GM19324 (cell line): ENCODE measurements at regions not wholly inside any gene's neighbourhood (a gene's known extent, or its start where the extent isn't known, plus 50 kb on each side); places are given as distances from the start of the nearest gene placed in this dataset.
A peak's percentile ranks its signal among the peaks of the same experiment; 100 is the strongest.

ENCODE experiments used
- ATAC-seq: cut with Tn5 transposase; IDR thresholded peaks from one replicate; pipeline ENCODE4 v1.9.1; 2021; ENCODE audit warnings: mild to moderate bottlenecking, moderate library complexity; ENCODE audit not compliant: unreplicated experiment, low FRiP score

- ATAC-seq: no peak
Measured at GRCh38 chr9:105173826-105174225, 70.6 kb upstream of the SLC44A1 start.

DNA sequence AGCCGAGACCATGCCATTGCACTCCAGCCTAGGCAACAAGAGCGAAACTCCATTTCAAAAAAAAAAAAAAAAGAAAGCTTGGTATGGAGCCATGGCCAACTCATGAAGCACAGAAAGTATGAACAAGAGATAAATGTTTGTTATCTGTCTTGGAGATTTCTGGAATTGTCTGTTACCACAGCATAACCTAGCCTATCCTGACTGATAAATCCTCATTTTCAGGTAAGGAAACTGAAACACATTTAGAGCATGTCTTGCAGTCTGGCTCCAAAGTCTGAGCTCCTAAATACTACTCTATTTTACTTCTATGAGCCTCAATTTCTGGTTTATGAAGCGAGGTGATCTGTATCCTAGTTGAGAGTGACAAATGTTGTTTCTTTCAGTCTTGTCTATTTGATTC lies 68.3 kb upstream of the SLC44A1 start:
- no peak for ATAC-seq

DNA sequence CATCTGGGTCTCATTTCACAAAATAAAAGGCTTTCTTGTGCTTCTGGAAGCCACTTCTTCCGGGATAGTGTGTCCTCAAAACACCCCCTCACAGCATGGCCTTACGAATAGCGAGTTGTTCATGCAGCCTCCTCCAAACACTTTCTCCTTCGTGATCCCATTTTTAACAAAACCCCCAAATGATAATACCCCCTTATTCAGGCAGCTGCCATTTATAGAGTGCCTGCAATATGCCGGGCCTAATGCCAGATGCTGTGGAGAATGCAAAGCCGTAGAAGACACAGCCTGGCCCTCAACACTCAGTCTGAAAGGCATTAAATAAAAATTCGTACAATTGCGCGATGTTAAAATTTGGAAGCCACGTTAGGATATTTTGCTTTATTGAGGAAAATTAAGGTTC lies 66.4 kb upstream of the SLC44A1 start:
- ATAC-seq: no peak

GRCh38 chr9:105187781-105188180 lies 56.7 kb upstream of the SLC44A1 start:
- ATAC-seq: no peak

DNA sequence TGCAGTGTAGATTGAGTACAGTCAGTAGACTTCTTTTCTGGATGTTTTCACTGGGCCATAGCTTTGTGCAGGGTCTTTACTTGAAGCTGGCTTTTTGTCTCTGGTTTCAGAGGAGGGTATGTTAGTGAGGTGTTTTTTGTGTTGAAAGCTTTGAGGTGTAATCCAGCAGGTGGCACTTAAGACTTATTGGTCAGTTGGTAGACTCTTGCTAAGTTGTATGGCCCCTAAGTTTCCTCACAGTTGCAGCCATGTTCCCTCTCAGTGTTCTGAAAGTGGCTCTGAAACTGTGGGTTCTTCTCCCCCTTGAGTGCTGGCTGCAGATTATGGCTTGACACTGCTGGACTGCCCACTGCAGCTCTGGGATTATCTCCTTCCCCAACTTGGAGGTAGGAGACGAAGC lies 55.7 kb upstream of the SLC44A1 start:
- peak; percentile 38 for ATAC-seq

DNA sequence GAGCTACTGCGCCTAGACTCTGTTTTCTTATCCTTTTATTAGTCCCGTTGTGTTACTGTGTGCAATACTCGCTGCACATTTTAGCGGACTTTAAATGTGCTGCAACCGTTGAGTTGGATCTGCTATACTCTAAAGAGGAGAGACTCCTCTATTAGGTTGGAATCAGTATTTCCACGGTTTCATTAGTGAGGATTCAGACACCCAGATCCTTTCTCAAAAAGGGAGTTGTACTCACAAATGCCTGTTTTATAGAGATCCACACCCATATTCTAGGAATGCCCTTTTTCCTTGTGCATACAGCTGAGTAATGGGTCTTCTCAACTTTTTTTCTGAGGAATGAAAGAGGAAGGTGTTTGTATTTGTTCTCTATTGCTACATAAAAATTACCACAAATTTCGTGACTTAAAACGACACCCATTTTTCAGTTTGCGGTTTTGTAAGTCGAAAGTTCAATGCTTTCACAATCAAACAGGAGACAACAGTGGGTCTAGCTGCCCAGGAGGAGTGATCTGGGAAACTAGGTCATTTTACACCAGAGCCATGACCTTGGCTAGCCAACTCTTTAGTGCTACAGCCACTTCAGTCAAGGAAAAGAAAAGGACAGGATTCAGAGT lies 52.8 kb upstream of the SLC44A1 start:
- no peak for ATAC-seq

DNA sequence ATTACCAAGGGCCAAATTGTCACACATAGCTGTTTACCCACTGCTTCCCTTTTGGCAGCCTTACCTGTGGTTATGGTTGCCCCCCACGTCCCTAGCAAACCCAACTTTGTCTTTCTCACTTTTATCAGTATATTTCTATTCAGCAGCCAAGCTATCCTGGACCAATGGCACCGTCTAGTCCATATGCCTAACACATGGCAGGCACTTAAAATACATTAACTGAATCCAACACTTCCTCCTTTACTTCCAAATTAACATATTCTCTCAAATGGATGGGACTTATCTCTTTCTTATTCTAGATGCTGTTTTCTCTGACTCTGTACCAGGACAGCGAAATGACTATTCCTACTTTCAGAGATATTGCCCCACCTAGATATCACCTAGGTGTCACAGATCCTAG lies 50.9 kb upstream of the SLC44A1 start:
- ATAC-seq: no peak

DNA sequence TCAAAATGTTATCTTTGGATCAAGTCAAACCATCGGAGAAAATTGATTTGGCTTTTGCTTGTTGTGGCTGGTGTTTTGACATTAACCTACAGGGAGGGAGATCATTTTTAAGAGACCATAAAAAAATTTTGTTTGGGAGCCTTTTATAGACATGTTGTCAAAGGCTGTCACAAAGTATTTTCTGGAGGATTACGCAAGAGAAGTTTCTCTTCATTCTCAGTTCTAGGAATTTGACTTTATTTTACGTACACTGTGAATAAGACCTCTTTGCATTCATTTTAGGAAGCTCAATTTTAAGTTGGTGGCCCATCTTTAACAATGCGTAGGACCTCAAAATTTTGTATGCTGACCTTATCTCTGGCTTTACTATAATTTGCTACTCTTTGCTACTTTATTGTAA lies 50.2 kb upstream of the SLC44A1 start:
- no peak for ATAC-seq
